ENCODE measurements at regions not wholly inside any gene's neighbourhood (a gene's known extent, or its start where the extent isn't known, plus 50 kb on each side); places are given as distances from the start of the nearest gene placed in this dataset.

GRCh38 chr10:111161109-111161874 is 84.5 kb downstream of the ADRA2A start:
- TF ChIP-seq, protein P1, sequence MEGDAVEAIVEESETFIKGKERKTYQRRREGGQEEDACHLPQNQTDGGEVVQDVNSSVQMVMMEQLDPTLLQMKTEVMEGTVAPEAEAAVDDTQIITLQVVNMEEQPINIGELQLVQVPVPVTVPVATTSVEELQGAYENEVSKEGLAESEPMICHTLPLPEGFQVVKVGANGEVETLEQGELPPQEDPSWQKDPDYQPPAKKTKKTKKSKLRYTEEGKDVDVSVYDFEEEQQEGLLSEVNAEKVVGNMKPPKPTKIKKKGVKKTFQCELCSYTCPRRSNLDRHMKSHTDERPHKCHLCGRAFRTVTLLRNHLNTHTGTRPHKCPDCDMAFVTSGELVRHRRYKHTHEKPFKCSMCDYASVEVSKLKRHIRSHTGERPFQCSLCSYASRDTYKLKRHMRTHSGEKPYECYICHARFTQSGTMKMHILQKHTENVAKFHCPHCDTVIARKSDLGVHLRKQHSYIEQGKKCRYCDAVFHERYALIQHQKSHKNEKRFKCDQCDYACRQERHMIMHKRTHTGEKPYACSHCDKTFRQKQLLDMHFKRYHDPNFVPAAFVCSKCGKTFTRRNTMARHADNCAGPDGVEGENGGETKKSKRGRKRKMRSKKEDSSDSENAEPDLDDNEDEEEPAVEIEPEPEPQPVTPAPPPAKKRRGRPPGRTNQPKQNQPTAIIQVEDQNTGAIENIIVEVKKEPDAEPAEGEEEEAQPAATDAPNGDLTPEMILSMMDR (IDR thresholded peaks at IDR 0.05) = no peak
- TF ChIP-seq POLR2A (IDR thresholded peaks at IDR 0.05) = no peak

Data from lower leg skin (tissue), 3 donors.